Fibroblast of pulmonary artery (primary cell): ENCODE measurements at regions not wholly inside any gene's neighbourhood (a gene's known extent, or its start where the extent isn't known, plus 50 kb on each side); places are given as distances from the start of the nearest gene placed in this dataset.

Experiments used
- DNase-seq: peaks from one replicate; pipeline ENCODE4 v3.0.0-alpha.2; 2010; ENCODE audit warnings: low read depth
- H3K4me3 ChIP-seq: replicated peaks from 2 replicates; pipeline ENCODE4 v1.5.1; 2011; ENCODE audit warnings: low read depth, mild to moderate bottlenecking, control low read depth, low read length, moderate library complexity
- CTCF ChIP-seq: IDR thresholded peaks from 2 replicates; pipeline ENCODE4 v1.5.1; 2011; ENCODE audit warnings: mild to moderate bottlenecking, control low read depth, low read length, inconsistent platforms; ENCODE audit errors: missing control alignments

- no peak for DNase-seq
- H3K4me3 ChIP-seq: no peak overlapping the region
- no peak for TF ChIP-seq CTCF
Measured at GRCh38 chr15:98070137-98070536, 109.6 kb downstream of the ARRDC4 start.

- DNase-seq: no peak
- no peak for TF ChIP-seq CTCF
- no peak overlapping the region for H3K4me3 ChIP-seq
Measured at GRCh38 chr15:98071786-98072185, 111.3 kb downstream of the ARRDC4 start.

GRCh38 chr15:98075441-98075840 lies 114.9 kb downstream of the ARRDC4 start:
- H3K4me3 ChIP-seq: no peak overlapping the region
- DNase-seq: no peak
- TF ChIP-seq CTCF: no peak

- TF ChIP-seq CTCF: no peak
- no peak for DNase-seq
- H3K4me3 ChIP-seq: no peak overlapping the region
Measured at GRCh38 chr15:98076021-98076816, 115.7 kb downstream of the ARRDC4 start.

GRCh38 chr15:98077186-98077585 lies 116.7 kb downstream of the ARRDC4 start:
- no peak for DNase-seq
- no peak for TF ChIP-seq CTCF
- H3K4me3 ChIP-seq: no peak overlapping the region

- TF ChIP-seq CTCF: no peak
- no peak overlapping the region for H3K4me3 ChIP-seq
- DNase-seq: no peak
Measured at GRCh38 chr15:98080791-98081190, 120.3 kb downstream of the ARRDC4 start.
